ENCODE measurements at regions not wholly inside any gene's neighbourhood (a gene's known extent, or its start where the extent isn't known, plus 50 kb on each side); places are given as distances from the start of the nearest gene placed in this dataset.

DNA sequence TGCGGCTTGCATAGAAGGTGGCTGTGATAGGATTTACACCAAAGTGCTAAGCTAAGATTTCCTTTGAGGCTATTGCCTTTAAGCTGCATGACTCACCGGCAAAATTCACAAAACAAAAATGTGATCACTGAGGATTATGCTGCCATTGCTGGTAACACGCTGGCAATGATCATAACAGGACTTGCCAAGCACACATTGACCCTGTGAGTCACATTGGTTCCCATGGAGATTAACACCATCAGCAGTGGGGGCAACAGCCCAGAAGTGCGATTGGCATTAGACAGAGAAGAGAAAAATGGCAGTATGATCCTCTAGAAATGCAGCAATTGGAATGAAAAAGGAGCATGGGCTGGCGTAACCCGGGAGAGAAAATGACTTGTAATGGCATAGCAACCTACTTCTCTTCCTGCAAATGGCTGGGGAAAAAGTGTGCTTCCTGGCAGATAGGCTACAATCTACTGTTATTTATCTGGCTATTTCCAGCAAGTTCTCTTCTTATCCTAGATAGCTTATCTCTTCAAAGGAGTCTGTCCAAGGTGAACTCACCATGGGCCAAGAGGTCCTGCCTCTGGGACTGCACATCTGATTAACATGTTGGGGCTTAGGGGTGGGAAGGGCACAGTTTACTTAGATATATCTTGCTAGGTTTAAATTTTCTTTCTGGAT is 314.2 kb upstream of the IGFBP7 start:
- no peak overlapping the region for H3K9ac ChIP-seq (ENCODE audit: low read depth, low read length)
- H3K4me1 ChIP-seq (ENCODE audit: control insufficient read depth, insufficient read depth, low read length): no peaks in the 10 kb centered on the region
- no peaks in the 10 kb centered on the region for H3K27me3 ChIP-seq (ENCODE audit: control insufficient read depth, insufficient read depth, low read length)
- H3K4me3 ChIP-seq (ENCODE audit: low read depth, low read length): no peak overlapping the region
- H3K9me3 ChIP-seq (ENCODE audit: control insufficient read depth, insufficient read depth, low read length): no peaks in the 10 kb centered on the region
- no peaks in the 10 kb centered on the region for H3K36me3 ChIP-seq (ENCODE audit: control insufficient read depth, insufficient read depth, low read length)

DNA sequence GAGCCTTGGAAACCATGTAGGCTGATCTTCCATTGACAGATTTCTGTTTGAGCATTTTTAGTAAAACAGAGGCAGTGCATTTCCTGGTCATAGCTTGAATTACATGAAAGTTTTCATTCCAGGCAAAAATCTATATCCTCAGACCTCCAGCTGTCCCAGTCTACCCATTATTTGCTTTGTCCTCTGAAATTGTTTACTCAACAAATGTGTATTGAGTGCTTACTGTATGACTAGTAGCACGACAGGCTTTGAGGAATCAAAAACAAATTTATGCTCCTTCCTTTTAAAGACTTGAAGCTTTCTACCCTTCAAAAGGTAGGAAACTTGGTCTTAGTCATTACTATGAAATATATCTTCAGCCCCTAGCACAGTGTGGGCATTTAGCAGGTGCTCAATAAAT is 307.9 kb upstream of the IGFBP7 start:
- no peaks in the 10 kb centered on the region for H3K9me3 ChIP-seq (ENCODE audit: control insufficient read depth, insufficient read depth, low read length)
- no peak overlapping the region for H3K4me3 ChIP-seq (ENCODE audit: low read depth, low read length)
- no peaks in the 10 kb centered on the region for H3K4me1 ChIP-seq (ENCODE audit: control insufficient read depth, insufficient read depth, low read length)
- no peak overlapping the region for H3K9ac ChIP-seq (ENCODE audit: low read depth, low read length)
- H3K27me3 ChIP-seq (ENCODE audit: control insufficient read depth, insufficient read depth, low read length): no peaks in the 10 kb centered on the region
- no peaks in the 10 kb centered on the region for H3K36me3 ChIP-seq (ENCODE audit: control insufficient read depth, insufficient read depth, low read length)

DNA sequence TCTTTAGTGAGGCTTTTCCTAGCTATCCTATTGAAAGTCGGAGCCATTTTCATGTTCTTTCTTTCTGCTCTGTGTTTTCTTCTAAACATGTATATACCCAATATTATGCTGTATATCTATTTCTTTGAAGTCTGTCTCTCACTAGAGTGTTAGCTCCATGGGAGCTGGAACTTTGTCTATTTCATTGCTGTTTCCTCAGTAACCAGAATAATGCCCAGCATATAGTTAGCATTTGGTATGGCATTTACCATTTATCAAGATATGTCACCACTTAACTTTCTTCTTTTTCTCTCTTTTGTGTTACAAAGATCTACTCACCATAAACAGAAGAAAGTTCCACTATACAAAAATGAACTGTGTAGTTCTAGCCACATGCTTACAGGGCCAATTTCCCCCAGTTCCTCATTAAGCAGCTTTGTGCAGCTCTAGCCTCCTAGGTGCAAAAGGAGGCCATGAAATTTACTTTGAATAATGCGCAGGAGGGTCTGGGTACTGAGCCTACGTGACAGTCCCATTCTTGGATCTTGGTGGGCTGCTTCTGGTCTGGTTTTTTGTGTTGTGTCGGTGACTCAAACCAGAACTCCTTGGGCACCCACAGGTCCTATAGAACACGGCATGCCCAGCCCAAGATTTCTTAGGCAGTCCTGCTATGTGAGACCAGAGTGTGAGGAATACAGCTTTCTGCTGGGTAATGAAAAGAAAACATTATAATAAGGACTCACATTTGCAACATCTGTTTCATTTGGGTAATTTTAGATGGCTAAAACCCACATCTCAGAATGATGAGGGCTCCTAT is 302.3 kb upstream of the IGFBP7 start:
- no peaks in the 10 kb centered on the region for H3K4me1 ChIP-seq (ENCODE audit: control insufficient read depth, insufficient read depth, low read length)
- H3K36me3 ChIP-seq (ENCODE audit: control insufficient read depth, insufficient read depth, low read length): no peaks in the 10 kb centered on the region
- H3K9ac ChIP-seq (ENCODE audit: low read depth, low read length): no peak overlapping the region
- no peaks in the 10 kb centered on the region for H3K27me3 ChIP-seq (ENCODE audit: control insufficient read depth, insufficient read depth, low read length)
- H3K4me3 ChIP-seq (ENCODE audit: low read depth, low read length): no peak overlapping the region
- H3K9me3 ChIP-seq (ENCODE audit: control insufficient read depth, insufficient read depth, low read length): no peaks in the 10 kb centered on the region

DNA sequence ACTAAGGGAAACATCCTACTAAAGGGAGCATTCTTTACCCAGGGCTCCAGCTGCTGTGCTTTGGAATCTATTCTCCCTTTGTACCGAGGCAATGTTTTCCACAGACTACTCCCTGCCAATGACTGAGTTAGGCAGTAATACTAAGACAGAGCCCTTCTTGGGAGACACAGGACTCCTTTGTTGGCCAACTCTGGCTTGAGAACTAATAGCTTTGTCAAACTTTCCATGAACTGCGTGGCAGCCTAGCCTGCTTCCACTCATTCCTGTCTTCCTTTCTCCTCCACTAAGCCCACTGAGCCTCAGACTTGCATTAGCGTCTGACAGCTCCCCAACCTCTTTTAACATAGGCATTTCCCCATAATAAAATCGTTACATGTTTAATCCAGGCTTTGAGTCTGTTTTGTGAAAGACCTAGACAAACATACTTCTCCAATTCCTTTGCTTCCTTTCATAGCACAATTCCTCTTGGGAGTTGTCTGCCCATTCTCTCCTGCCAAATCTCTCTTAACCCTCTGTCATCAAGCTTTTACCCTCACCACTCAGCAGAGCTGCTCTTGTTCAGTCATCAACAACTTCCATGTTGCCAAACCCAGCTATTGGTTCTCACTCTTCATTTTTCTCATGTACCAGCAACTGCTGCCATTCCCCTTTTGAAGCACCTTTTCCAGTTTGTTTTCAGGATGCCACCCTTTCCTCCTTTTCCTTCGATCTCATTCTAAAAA is 300.3 kb upstream of the IGFBP7 start:
- H3K9me3 ChIP-seq (ENCODE audit: control insufficient read depth, insufficient read depth, low read length): no peaks in the 10 kb centered on the region
- no peak overlapping the region for H3K9ac ChIP-seq (ENCODE audit: low read depth, low read length)
- no peaks in the 10 kb centered on the region for H3K27me3 ChIP-seq (ENCODE audit: control insufficient read depth, insufficient read depth, low read length)
- H3K4me1 ChIP-seq (ENCODE audit: control insufficient read depth, insufficient read depth, low read length): no peaks in the 10 kb centered on the region
- no peaks in the 10 kb centered on the region for H3K36me3 ChIP-seq (ENCODE audit: control insufficient read depth, insufficient read depth, low read length)
- no peak overlapping the region for H3K4me3 ChIP-seq (ENCODE audit: low read depth, low read length)

DNA sequence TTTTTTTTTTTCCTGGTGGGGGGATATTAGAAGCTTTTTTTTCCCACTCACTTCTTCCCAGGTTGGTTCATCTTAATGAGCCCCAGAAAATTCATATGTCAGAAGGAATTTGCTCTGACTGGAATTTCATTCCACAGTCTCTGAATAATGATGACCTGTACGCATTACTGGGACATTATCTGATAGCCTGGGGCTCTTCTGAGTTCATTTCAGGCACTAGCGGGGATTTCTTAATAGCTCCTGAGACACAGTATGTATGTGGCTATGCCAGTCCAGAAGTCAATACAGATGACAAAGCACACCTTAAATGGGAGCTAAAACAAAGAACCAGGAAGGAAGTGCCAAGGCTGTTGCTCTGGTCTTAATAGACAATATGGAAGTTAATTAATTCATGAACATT is 295.2 kb upstream of the IGFBP7 start:
- Histone ChIP-seq H3K4me1 (ENCODE audit: control insufficient read depth, insufficient read depth, low read length) (no peaks in the 10 kb centered on the region), H3K9ac (ENCODE audit: low read depth, low read length) (no peak overlapping the region), H3K9me3 (ENCODE audit: control insufficient read depth, insufficient read depth, low read length) (no peaks in the 10 kb centered on the region), H3K4me3 (ENCODE audit: low read depth, low read length) (no peak overlapping the region), H3K36me3 (ENCODE audit: control insufficient read depth, insufficient read depth, low read length) (no peaks in the 10 kb centered on the region), H3K27me3 (ENCODE audit: control insufficient read depth, insufficient read depth, low read length) (no peaks in the 10 kb centered on the region)

DNA sequence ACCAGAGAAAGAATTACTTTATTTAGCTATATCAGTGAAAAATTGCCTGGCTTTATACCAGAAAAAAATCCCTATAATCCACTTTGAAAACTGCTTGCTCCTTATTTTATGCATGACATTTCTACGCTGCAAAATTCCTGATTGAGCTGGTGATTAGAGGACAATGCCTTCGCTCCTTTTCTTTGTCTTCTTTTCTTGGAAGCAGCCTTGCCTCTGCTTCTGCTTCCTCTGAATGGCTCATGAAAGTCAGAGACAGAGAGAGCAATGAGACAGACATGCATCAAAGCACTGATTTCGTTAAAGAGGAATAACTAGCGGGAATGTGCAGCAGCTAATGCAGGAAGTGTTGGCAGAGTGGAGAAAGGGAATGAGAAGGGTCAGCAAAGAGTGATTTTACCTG is 294.3 kb upstream of the IGFBP7 start:
- Histone ChIP-seq H3K9ac (ENCODE audit: low read depth, low read length) (no peak overlapping the region), H3K4me3 (ENCODE audit: low read depth, low read length) (no peak overlapping the region), H3K27me3 (ENCODE audit: control insufficient read depth, insufficient read depth, low read length) (no peaks in the 10 kb centered on the region), H3K36me3 (ENCODE audit: control insufficient read depth, insufficient read depth, low read length) (no peaks in the 10 kb centered on the region), H3K9me3 (ENCODE audit: control insufficient read depth, insufficient read depth, low read length) (no peaks in the 10 kb centered on the region), H3K4me1 (ENCODE audit: control insufficient read depth, insufficient read depth, low read length) (no peaks in the 10 kb centered on the region)

DNA sequence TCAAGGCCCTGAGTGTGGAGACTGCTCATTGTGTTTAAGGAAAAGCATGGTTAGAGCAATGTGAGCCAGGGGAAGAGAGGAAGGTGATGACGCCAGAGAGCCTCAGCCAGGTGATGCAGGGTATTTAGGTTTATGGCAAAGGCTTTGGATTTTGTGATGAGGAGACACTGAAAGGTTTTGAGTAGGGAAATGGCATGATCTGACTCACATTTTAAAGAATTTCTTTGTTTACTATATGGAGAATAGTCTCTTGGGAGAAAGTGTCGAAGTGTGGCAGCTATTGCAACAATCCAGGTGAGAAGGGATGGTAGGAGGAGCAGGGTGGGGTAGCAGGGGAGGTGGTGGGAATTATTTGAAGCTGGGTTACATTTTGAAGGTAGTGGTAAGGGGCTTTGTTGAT is 293.4 kb upstream of the IGFBP7 start:
- no peaks in the 10 kb centered on the region for H3K36me3 ChIP-seq (ENCODE audit: control insufficient read depth, insufficient read depth, low read length)
- no peaks in the 10 kb centered on the region for H3K4me1 ChIP-seq (ENCODE audit: control insufficient read depth, insufficient read depth, low read length)
- H3K9ac ChIP-seq (ENCODE audit: low read depth, low read length): no peak overlapping the region
- no peaks in the 10 kb centered on the region for H3K27me3 ChIP-seq (ENCODE audit: control insufficient read depth, insufficient read depth, low read length)
- no peak overlapping the region for H3K4me3 ChIP-seq (ENCODE audit: low read depth, low read length)
- H3K9me3 ChIP-seq (ENCODE audit: control insufficient read depth, insufficient read depth, low read length): no peaks in the 10 kb centered on the region

DNA sequence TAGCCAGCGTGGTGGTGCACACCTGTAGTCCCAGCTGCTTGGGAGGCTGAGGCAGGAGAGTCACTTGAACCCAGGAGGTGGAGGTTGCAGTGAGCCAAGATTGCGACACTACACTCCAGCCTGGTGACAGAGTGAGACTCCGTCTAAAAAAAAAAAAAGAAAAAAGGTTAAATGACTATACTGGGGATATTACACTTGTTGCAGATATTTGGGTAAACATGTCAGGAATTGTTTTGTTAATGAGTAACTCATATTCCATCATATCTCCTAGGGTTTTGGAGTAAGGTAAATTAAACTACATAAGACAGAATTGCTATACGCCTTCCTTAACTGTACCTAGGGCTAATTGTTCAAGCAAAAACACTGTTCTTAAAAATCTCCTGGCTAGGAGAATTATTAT is 291.4 kb upstream of the IGFBP7 start:
- no peak overlapping the region for H3K4me3 ChIP-seq (ENCODE audit: low read depth, low read length)
- H3K27me3 ChIP-seq (ENCODE audit: control insufficient read depth, insufficient read depth, low read length): no peaks in the 10 kb centered on the region
- no peaks in the 10 kb centered on the region for H3K4me1 ChIP-seq (ENCODE audit: control insufficient read depth, insufficient read depth, low read length)
- H3K36me3 ChIP-seq (ENCODE audit: control insufficient read depth, insufficient read depth, low read length): no peaks in the 10 kb centered on the region
- no peaks in the 10 kb centered on the region for H3K9me3 ChIP-seq (ENCODE audit: control insufficient read depth, insufficient read depth, low read length)
- H3K9ac ChIP-seq (ENCODE audit: low read depth, low read length): no peak overlapping the region

DNA sequence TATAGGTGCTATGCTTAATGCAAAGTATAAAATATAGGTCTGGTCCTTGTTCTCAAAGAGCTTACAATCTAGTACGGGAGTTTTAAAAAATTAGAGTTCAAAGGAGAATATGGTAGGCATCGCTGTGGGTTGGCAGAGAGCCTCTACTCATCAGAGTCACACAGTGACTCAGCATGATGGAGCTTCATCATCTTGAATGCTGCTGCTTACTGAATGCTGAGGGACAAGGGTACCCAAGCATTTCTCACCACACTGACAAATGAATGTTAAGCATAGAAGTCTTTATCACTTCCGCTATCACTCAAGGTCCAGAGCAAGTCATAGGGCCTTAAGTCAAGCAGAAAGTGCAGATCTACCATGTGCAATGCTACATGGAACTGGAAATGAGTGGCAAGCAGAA is 268.6 kb upstream of the IGFBP7 start:
- Histone ChIP-seq H3K4me1 (ENCODE audit: control insufficient read depth, insufficient read depth, low read length) (no peaks in the 10 kb centered on the region), H3K4me3 (ENCODE audit: low read depth, low read length) (no peak overlapping the region), H3K9ac (ENCODE audit: low read depth, low read length) (no peak overlapping the region)

DNA sequence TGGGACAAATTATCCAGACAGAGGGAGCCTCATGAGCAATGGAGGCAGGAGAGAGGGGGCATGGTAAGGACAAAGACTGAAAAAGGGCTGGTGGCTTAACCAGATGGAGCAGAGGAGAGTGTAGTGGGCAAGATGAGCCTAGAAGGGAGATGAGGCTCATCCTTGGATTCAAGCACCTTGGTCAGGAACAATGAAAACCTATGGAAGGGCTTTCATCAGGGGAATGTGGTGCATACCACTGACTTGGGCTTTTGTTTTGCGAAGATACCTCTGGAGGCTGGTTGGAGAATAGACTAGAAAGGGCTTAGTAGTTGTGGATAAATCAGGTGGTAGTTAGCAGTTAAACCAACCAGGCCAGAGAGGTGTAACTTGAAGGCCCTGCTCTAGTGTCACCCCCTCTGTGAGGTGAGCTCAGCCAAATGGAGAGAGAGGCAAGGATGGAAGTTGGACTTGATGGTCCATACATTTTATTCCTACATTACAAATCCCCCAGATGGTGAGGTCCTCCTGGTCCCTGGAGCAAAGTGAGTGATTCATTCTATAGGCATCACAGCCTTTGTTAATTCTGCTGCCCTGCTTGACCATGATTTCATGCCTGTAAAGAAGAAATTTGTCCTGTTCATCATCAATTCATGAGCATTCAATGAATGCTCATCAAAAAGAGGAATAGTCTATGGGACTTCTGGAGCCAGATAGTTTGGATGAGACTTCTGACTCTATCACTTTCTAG is 264.8 kb upstream of the IGFBP7 start:
- no peaks in the 10 kb centered on the region for H3K27me3 ChIP-seq (ENCODE audit: control insufficient read depth, insufficient read depth, low read length)
- no peaks in the 10 kb centered on the region for H3K4me1 ChIP-seq (ENCODE audit: control insufficient read depth, insufficient read depth, low read length)
- no peak overlapping the region for H3K4me3 ChIP-seq (ENCODE audit: low read depth, low read length)
- H3K9me3 ChIP-seq (ENCODE audit: control insufficient read depth, insufficient read depth, low read length): no peaks in the 10 kb centered on the region
- H3K36me3 ChIP-seq (ENCODE audit: control insufficient read depth, insufficient read depth, low read length): no peaks in the 10 kb centered on the region
- no peak overlapping the region for H3K9ac ChIP-seq (ENCODE audit: low read depth, low read length)

More for the DNA sequence above, 268.6 kb upstream of the IGFBP7 start:
- H3K27me3 ChIP-seq (ENCODE audit: control insufficient read depth, insufficient read depth, low read length): no peaks in the 10 kb centered on the region
- H3K9me3 ChIP-seq (ENCODE audit: control insufficient read depth, insufficient read depth, low read length): peaks cover 2% of the 10 kb centered on the region
- peaks cover 2% of the 10 kb centered on the region for H3K36me3 ChIP-seq (ENCODE audit: control insufficient read depth, insufficient read depth, low read length)

DNA sequence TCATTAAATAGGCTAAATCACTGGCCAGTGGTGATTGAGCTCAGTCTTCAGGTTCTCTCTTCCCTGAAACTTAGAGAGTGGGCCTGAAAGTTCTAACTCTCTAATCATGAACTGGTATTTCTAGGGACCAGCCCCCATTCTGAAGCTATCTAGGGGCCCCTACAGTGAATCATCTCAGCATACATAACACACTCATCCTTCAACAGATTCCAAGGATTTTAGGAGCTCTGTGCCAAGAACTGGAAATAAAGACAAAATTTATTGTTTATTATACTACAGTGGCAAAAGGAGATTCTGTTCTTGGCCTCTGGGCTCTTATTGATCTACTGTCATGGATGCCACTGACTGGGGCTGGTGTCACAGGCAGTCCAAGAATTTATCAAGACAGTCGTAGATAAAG is 263.8 kb upstream of the IGFBP7 start:
- Histone ChIP-seq H3K9ac (ENCODE audit: low read depth, low read length) (no peak overlapping the region), H3K9me3 (ENCODE audit: control insufficient read depth, insufficient read depth, low read length) (no peaks in the 10 kb centered on the region), H3K27me3 (ENCODE audit: control insufficient read depth, insufficient read depth, low read length) (no peaks in the 10 kb centered on the region), H3K36me3 (ENCODE audit: control insufficient read depth, insufficient read depth, low read length) (no peaks in the 10 kb centered on the region), H3K4me1 (ENCODE audit: control insufficient read depth, insufficient read depth, low read length) (no peaks in the 10 kb centered on the region), H3K4me3 (ENCODE audit: low read depth, low read length) (no peak overlapping the region)

Measured in iPS-15b (cell line).